Peyer's patch (tissue), 4 donors: ENCODE measurements at regions not wholly inside any gene's neighbourhood (a gene's known extent, or its start where the extent isn't known, plus 50 kb on each side); places are given as distances from the start of the nearest gene placed in this dataset.

Source experiments
- DNase-seq, 3 donors: peaks; one replicate each; pipeline ENCODE4 v3.0.0-alpha.2; 2017 to 2019
- H3K27ac ChIP-seq, 4 donors: fragments of 200-600 bp; sonication (generic); one replicate each; pipeline ENCODE4 v1.5.1; 2016 to 2019
- H3K27me3 ChIP-seq, 2 donors: fragments of 200-600 bp; sonication (generic); one replicate each; pipeline ENCODE4 v1.5.1; 2019
- H3K36me3 ChIP-seq, 3 donors: fragments of 200-600 bp; sonication (generic); one replicate each; pipeline ENCODE4 v1.5.1; 2016 to 2019
- H3K4me1 ChIP-seq, 4 donors: fragments of 200-600 bp; sonication (generic); one replicate each; pipeline ENCODE4 v1.5.1; 2016 to 2019
- H3K4me3 ChIP-seq, 4 donors: fragments of 200-600 bp; sonication (generic); 1 replicate in 3 of 4; 2 replicates in 1 of 4; pipeline ENCODE4 v1.5.1; 2016 to 2019; ENCODE audit warnings: mild to moderate bottlenecking in 1 of 4
- H3K9me3 ChIP-seq, 4 donors: fragments of 200-600 bp; sonication (generic); one replicate each; pipeline ENCODE4 v1.5.1; 2016 to 2019; ENCODE audit warnings: mild to moderate bottlenecking in 1 of 4
- POLR2A ChIP-seq, 2 donors: fragments of 450-650 bp; IDR thresholded peaks; one replicate each; pipeline ENCODE4 v1.5.1; 2017; ENCODE audit warnings: antibody characterized with exemption in 2 of 2, mild to moderate bottlenecking in 2 of 2, moderate library complexity in 2 of 2
- TF ChIP-seq, protein P1 (sequence below), 6 experiments: fragments of 450-650 bp in 4 of 6; fragments of 200-600 bp in 2 of 6; sonication (generic) in 1 of 6; IDR thresholded peaks; one replicate each; pipeline ENCODE4 v1.5.1; 2017 to 2019; ENCODE audit warnings: antibody characterized with exemption in 6 of 6, mild to moderate bottlenecking in 3 of 6, moderate library complexity in 1 of 6

DNA sequence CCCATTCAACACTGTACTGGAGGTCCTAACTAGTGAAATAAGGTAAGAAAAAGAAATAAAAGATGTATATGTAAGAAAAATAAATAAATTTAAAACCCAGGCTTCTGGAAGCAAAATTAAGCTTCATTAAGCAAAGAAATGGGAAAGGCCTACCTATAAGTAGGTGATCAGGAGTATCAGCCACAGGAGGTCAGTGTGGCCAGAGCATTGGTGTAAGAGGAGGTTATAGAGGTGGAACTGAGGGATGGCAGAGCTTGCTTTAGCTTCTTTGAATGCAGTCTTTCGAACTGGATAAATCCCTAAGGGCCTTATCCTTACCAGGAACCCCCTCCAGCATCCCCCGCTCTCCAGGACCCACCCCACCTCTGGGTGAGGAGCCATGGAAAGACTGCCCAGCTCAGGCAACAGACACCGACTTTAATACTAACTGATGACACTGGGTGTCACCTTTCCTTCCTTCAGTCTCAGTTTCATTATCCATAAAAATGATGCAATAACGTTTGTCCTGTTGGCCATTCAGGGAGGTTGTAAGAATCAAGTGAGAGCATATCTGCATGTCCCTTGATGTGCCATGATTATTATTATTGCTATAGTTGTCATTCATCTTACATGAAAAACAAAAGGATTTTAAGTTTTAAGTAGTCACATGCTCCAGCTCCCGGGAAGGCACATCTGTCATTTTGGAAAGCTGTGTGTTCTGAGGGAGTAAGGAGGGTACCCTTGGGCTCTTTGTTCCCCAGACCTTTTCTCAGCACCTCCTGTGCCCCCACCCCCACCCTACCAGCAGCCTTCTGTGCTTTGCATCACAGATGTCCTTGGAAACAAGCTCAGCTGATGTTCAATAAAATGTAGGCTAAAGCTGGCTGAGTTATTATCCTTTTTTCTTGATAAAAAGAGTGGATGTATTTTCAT lies 50.8 kb upstream of the CTNNA1 start:
- no peaks in the 10 kb centered on the region for H3K36me3 ChIP-seq
- no peak overlapping the region for H3K4me3 ChIP-seq
- H3K9me3 ChIP-seq: no peaks in the 10 kb centered on the region
- TF ChIP-seq, protein P1, sequence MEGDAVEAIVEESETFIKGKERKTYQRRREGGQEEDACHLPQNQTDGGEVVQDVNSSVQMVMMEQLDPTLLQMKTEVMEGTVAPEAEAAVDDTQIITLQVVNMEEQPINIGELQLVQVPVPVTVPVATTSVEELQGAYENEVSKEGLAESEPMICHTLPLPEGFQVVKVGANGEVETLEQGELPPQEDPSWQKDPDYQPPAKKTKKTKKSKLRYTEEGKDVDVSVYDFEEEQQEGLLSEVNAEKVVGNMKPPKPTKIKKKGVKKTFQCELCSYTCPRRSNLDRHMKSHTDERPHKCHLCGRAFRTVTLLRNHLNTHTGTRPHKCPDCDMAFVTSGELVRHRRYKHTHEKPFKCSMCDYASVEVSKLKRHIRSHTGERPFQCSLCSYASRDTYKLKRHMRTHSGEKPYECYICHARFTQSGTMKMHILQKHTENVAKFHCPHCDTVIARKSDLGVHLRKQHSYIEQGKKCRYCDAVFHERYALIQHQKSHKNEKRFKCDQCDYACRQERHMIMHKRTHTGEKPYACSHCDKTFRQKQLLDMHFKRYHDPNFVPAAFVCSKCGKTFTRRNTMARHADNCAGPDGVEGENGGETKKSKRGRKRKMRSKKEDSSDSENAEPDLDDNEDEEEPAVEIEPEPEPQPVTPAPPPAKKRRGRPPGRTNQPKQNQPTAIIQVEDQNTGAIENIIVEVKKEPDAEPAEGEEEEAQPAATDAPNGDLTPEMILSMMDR (IDR thresholded peaks at IDR 0.05): peak in 3 of 6 experiments; percentile 25 to 44 (median 34)
- no peak for TF ChIP-seq POLR2A (IDR thresholded peaks at IDR 0.05)
- H3K27ac ChIP-seq: no peak overlapping the region
- DNase-seq: no peak
- no peaks in the 10 kb centered on the region for H3K4me1 ChIP-seq
- no peaks in the 10 kb centered on the region for H3K27me3 ChIP-seq

DNA sequence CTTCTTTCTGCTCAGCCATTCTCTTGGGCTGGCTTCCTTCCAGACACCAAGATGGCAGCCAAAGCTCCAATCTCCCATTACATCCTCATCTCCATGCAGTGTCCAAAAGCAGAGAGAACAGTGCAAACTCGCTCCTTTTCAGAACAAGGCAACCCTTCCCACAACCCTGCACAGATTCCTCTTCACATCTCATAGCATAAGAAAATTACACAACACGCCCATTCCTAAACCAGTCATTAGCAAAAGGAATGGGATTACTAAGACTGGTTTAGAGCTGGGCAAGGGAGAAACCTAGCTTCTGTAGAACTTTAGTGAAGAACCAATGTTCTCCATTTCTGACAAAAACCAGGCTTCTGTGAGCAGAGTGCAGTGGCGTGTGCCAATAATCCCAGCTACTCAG lies 51.5 kb upstream of the CTNNA1 start:
- no peaks in the 10 kb centered on the region for H3K36me3 ChIP-seq
- no peak overlapping the region for H3K4me3 ChIP-seq
- no peaks in the 10 kb centered on the region for H3K9me3 ChIP-seq
- no peaks in the 10 kb centered on the region for H3K27me3 ChIP-seq
- H3K27ac ChIP-seq: no peak overlapping the region
- DNase-seq: no peak
- no peak for TF ChIP-seq POLR2A (IDR thresholded peaks at IDR 0.05)
- TF ChIP-seq, protein P1 (IDR thresholded peaks at IDR 0.05): no peak
- H3K4me1 ChIP-seq: no peaks in the 10 kb centered on the region

DNA sequence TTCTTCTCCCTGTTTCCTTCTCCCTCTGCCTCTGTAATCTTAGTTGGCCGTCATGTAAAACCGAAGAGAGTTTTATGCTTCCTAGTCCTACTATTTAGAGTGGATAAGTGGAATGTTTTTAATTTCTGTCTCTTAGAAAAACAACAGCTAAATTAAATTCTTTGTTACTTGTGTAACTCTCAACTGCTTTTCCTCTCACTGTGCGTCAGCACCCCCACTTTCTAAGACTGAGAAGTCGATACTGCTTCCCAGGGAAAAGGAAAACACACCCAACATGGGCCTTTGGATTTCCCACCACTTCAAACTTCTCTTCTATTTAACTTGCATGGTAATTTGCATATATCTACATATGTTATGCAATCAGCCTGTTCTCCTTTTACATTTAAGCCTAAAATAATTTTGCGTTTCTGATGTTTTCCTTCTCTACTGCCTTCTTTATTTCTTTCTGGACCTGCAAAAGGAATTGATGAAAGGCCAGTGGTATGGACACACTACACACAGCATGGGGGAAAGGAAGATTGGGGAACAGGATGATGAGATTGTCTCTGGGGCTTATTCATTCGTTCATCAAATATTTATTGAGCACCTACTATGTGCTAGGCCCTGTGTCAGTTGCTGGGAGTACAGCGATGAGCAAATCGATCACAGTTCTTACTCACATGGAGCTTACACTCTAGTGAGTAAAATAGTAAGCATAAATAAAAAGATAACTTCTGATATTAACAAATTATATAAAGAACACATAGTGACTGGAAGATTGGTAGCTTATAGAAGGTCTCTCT lies 52.5 kb upstream of the CTNNA1 start:
- H3K27ac ChIP-seq: no peak overlapping the region
- no peak for DNase-seq
- TF ChIP-seq POLR2A (IDR thresholded peaks at IDR 0.05): no peak
- TF ChIP-seq, protein P1 (IDR thresholded peaks at IDR 0.05): no peak
- no peak overlapping the region for H3K4me3 ChIP-seq
- H3K27me3 ChIP-seq: no peaks in the 10 kb centered on the region
- H3K9me3 ChIP-seq: no peaks in the 10 kb centered on the region
- no peaks in the 10 kb centered on the region for H3K4me1 ChIP-seq
- no peaks in the 10 kb centered on the region for H3K36me3 ChIP-seq

DNA sequence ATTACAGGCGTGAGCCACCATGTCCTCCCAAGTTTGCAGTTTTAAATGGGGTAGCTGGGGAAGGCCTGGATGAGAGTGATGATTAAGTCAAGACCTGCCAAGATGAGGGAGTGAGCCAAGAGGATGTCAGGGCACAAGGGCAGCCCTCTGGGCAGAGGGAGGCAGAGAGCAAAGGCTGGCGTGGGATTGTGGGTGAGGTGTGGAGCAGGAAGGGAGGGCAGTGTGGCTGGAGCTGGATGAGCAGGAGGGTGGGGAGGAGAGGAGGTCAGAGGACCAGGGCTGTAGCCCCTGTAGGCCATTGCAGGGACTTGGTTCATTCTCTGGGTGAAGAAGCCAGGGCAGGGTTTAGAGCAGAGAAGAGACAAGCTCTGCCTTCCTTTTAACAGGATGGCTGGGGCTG lies 53.7 kb upstream of the CTNNA1 start:
- H3K4me1 ChIP-seq: no peaks in the 10 kb centered on the region
- no peak overlapping the region for H3K4me3 ChIP-seq
- H3K27me3 ChIP-seq: no peaks in the 10 kb centered on the region
- H3K9me3 ChIP-seq: no peaks in the 10 kb centered on the region
- no peak overlapping the region for H3K27ac ChIP-seq
- no peak for DNase-seq
- no peaks in the 10 kb centered on the region for H3K36me3 ChIP-seq
- TF ChIP-seq, protein P1 (IDR thresholded peaks at IDR 0.05): no peak
- no peak for TF ChIP-seq POLR2A (IDR thresholded peaks at IDR 0.05)

DNA sequence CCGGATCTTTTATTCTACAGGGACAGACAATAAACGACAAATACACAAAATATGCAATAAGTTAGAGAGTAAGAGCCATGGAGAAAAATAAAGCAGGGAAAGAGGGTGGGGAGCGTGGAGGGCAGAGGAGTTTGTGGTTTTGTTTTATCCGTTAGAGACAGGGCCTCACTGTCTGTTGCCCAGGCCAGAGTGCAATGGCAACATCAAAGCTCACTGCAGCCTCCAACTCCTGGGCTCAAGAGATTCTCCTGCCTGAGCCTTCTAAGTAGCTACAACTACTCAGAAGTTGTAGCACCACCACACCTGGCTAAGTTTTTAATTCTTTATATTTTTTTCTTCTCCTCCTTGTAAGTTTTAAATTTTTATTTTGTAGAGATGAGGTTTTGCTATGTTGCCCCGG lies 54.5 kb upstream of the CTNNA1 start:
- Histone ChIP-seq H3K9me3 (no peaks in the 10 kb centered on the region), H3K4me1 (no peaks in the 10 kb centered on the region), H3K27ac (no peak overlapping the region), H3K36me3 (no peaks in the 10 kb centered on the region), H3K27me3 (no peaks in the 10 kb centered on the region), H3K4me3 (no peak overlapping the region)
- DNase-seq: no peak
- TF ChIP-seq POLR2A (IDR thresholded peaks at IDR 0.05): no peak
- TF ChIP-seq, protein P1 (IDR thresholded peaks at IDR 0.05): no peak
